Lower lobe of right lung (tissue), 2 donors: ENCODE measurements at regions not wholly inside any gene's neighbourhood (a gene's known extent, or its start where the extent isn't known, plus 50 kb on each side); places are given as distances from the start of the nearest gene placed in this dataset.
A peak's percentile ranks its signal among the peaks of the same experiment; 100 is the strongest.

ENCODE experiments used
- ATAC-seq, 2 donors: fragments of 200-7000 bp; cut with Tn5 transposase; one replicate each; pipeline ENCODE4 v1.9.1; 2020 to 2022; ENCODE audit warnings: mild to moderate bottlenecking in 2 of 2, moderate library complexity in 2 of 2
- DNase-seq: peaks from one replicate; pipeline ENCODE4 v3.0.0-alpha.2; 2020
- H3K27ac ChIP-seq: fragments of 200-600 bp; one replicate; pipeline ENCODE4 v1.8.0; 2022
- H3K27me3 ChIP-seq: fragments of 200-600 bp; one replicate; pipeline ENCODE4 v1.8.0; 2022; ENCODE audit warnings: low read depth
- H3K36me3 ChIP-seq: fragments of 200-600 bp; one replicate; pipeline ENCODE4 v1.8.0; 2022; ENCODE audit warnings: mild to moderate bottlenecking
- H3K4me1 ChIP-seq: fragments of 200-600 bp; one replicate; pipeline ENCODE4 v1.8.0; 2022
- H3K4me3 ChIP-seq: fragments of 200-600 bp; one replicate; pipeline ENCODE4 v1.8.0; 2022; ENCODE audit warnings: mild to moderate bottlenecking
- H3K9me3 ChIP-seq: fragments of 200-600 bp; one replicate; pipeline ENCODE4 v1.8.0; 2022
- intact Hi-C: fragments of 100-400 bp; cut with DNase I; formaldehyde crosslinking; loops from one replicate; pipeline ENCODE4 v1.11.0; 2022
- TF ChIP-seq, protein P1 (sequence below): fragments of 200-600 bp; IDR thresholded peaks from one replicate; pipeline ENCODE4 v1.8.0; 2022; ENCODE audit warnings: antibody characterized with exemption, mild to moderate bottlenecking
- donor health status: DM: no; HTN: yes; CAD: no; lungs with severe emphysema.

DNA sequence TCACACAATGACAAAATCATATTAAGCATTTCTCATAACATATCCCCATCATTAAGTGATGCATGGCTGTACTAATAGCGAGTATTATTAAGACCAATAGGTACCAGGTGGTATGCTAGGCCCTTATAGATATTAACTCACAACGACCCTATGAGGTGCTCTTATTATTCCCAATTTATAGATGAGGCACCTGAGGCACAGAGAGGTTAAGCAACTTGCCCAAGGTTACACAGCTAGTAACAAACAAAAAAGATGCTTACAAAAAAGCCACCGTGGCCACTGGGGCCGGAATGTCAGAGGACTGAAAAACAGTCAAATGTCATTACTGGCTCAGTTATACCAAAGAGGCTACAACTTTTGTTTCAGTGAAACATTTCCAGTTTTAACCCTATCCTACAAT is 96.0 kb downstream of the OR13A1 start:
- Histone ChIP-seq H3K27me3 (no peaks in the 10 kb centered on the region), H3K36me3 (no peaks in the 10 kb centered on the region), H3K4me3 (no peak overlapping the region), H3K4me1 (no peaks in the 10 kb centered on the region), H3K9me3 (no peaks in the 10 kb centered on the region), H3K27ac (no peak overlapping the region)
- ATAC-seq = no peak
- DNase-seq = no peak
- intact Hi-C loops = no loop called here
- TF ChIP-seq, protein P1, sequence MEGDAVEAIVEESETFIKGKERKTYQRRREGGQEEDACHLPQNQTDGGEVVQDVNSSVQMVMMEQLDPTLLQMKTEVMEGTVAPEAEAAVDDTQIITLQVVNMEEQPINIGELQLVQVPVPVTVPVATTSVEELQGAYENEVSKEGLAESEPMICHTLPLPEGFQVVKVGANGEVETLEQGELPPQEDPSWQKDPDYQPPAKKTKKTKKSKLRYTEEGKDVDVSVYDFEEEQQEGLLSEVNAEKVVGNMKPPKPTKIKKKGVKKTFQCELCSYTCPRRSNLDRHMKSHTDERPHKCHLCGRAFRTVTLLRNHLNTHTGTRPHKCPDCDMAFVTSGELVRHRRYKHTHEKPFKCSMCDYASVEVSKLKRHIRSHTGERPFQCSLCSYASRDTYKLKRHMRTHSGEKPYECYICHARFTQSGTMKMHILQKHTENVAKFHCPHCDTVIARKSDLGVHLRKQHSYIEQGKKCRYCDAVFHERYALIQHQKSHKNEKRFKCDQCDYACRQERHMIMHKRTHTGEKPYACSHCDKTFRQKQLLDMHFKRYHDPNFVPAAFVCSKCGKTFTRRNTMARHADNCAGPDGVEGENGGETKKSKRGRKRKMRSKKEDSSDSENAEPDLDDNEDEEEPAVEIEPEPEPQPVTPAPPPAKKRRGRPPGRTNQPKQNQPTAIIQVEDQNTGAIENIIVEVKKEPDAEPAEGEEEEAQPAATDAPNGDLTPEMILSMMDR = no peak

DNA sequence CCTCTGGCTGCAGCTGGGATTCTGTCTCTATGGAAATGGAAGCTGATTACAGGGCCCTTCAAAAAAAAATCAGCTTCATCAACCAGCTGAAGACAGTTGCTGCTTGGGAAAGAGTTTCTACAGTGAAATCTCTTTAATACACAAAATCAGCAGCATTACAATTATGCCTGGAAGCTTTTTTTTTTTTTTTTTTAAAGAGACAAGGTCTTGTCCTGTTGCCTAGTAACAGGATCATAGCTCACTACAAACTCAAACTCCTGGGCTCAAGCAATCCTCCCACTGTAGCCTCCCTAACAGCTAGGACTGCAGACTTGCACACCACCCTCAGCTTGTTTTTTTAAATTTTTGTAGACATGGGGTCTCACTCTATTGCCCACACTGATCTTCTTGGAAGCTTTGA is 94.5 kb downstream of the OR13A1 start:
- Histone ChIP-seq H3K4me1 (no peaks in the 10 kb centered on the region), H3K4me3 (no peak overlapping the region), H3K27ac (no peak overlapping the region), H3K9me3 (no peaks in the 10 kb centered on the region), H3K27me3 (no peaks in the 10 kb centered on the region), H3K36me3 (no peaks in the 10 kb centered on the region)
- TF ChIP-seq, protein P1 = no peak
- ATAC-seq = no peak
- no peak for DNase-seq
- intact Hi-C loops = no loop called here

DNA sequence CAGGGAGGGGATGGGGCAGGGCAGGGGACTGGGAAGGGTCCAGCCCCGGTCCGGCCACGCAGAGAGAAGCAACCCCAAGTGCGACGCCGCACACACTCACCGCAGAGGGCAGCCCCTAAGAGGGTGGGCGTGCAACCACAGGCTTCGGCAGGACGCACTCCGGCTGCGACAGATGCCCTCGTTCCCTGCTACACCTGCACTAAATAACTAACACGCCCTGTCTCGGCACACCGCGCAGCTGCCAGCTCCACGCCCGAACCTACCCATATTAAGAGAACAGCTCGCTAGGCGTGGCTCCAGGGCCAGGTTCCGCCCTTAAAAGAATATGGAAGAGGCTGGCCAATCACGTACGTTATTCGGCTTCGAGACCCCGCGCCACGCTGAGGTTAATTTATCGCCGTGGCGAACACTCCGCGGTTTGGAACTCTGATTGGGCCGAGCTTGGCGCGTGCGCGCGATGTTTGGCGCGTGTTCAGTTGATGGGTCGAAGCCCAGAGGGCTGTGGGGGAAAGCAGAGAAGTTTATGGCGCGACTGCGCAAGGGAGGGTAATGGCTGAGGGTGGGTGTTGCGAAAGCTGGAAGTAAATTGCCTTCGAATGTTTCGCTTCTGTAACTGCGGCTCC is 91.1 kb downstream of the OR13A1 start:
- Histone ChIP-seq H3K4me1 (no peaks in the 10 kb centered on the region), H3K9me3 (no peaks in the 10 kb centered on the region), H3K27me3 (no peaks in the 10 kb centered on the region), H3K27ac (no peak overlapping the region), H3K4me3 (no peak overlapping the region), H3K36me3 (no peaks in the 10 kb centered on the region)
- intact Hi-C loops = no loop called here
- DNase-seq (peak; percentile 46), ATAC-seq (peak in 1 of 2 donors; percentile 35)
- TF ChIP-seq, protein P1 = no peak

DNA sequence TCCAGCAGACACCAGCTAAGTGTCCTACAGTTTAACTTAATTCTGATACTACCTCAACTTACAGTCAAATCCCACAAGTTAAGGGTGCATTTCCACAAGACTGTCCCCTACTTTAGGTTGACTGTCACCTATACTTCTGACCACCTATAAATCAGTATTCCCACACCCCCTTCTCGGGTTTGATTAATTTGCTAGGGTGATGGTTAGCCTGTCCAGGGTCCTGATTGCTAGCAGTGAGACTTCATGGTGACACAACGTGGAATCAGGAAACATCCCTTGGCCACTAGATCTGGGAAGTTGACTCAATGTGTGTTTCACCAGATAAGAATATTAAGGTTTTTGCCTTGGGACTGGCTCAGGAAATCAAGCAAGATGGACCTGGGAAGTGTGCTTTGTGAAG is 88.4 kb downstream of the OR13A1 start:
- TF ChIP-seq, protein P1 = no peak
- no peaks in the 10 kb centered on the region for H3K4me1 ChIP-seq
- DNase-seq (no peak), ATAC-seq (no peak)
- H3K4me3 ChIP-seq = no peak overlapping the region
- H3K9me3 ChIP-seq = peaks cover 10% of the 10 kb centered on the region
- H3K36me3 ChIP-seq = no peaks in the 10 kb centered on the region
- H3K27ac ChIP-seq = no peak overlapping the region
- intact Hi-C loops = no loop called here
- H3K27me3 ChIP-seq = no peaks in the 10 kb centered on the region

DNA sequence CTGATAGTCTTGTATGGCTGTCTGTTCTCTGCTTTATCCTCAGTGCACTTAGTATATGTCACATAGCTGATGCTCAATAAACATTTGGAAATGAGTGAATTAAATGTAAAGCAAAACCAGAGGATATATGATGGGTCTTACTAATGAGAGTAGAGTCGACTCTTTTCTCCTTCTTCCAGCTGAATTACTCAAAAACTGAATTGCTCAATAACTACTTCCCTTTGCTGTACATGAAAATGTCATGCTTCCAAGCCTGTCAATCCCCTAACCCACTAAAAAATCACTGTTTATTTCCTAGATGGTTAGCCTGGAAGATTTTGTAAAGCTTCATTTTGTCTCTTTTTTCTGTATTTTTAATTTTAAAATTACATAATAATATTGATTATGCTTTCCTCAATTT is 88.0 kb downstream of the OR13A1 start:
- Histone ChIP-seq H3K9me3 (peaks cover 10% of the 10 kb centered on the region), H3K4me1 (no peaks in the 10 kb centered on the region), H3K36me3 (no peaks in the 10 kb centered on the region), H3K27ac (no peak overlapping the region), H3K27me3 (no peaks in the 10 kb centered on the region), H3K4me3 (no peak overlapping the region)
- DNase-seq (no peak), ATAC-seq (no peak)
- TF ChIP-seq, protein P1 = no peak
- intact Hi-C loops = no loop called here
